ENCODE measurements at regions not wholly inside any gene's neighbourhood (a gene's known extent, or its start where the extent isn't known, plus 50 kb on each side); places are given as distances from the start of the nearest gene placed in this dataset.

- H4K20me1 ChIP-seq (ENCODE audit: insufficient read depth), result no peaks in the 10 kb centered on the region
- no peaks in the 10 kb centered on the region for H3K4me1 ChIP-seq (ENCODE audit: control insufficient read depth in 1 of 2, insufficient read depth in 2 of 2, low read length in 2 of 2)
- H3K4me2 ChIP-seq (ENCODE audit: low read length), result no peak overlapping the region
- peaks cover 10 to 15% of the 10 kb centered on the region in 2 experiments; a peak in 2 of 4 replicates for H3K9me3 ChIP-seq (ENCODE audit: control insufficient read depth in 1 of 2, insufficient read depth in 1 of 2, low read depth in 1 of 2, low read length in 2 of 2)
- no peaks in the 10 kb centered on the region for H3K9me2 ChIP-seq (ENCODE audit: insufficient read depth)
- ChIA-PET RAD21 (ENCODE audit: low non-redundant PET in 1 of 2, low total read pairs in 2 of 2, uncharacterized antibody in 2 of 2, unreplicated experiment in 2 of 2) (no interaction called here), CTCF (no interaction called here), POLR2A (no interaction called here)
- no peak overlapping the region for H3K9ac ChIP-seq (ENCODE audit: low read length)
- H3K27me3 ChIP-seq (ENCODE audit: insufficient read depth, low read length), result no peaks in the 10 kb centered on the region
- no peak overlapping the region for H2AFZ ChIP-seq (ENCODE audit: low read depth, low read length, poor library complexity, severe bottlenecking)
- TF ChIP-seq FOSL1 (IDR thresholded peaks at IDR 0.05; ENCODE audit: low read depth) (no peak), EGR1 (IDR thresholded peaks at IDR 0.05; ENCODE audit: low read depth) (no peak), REST (IDR thresholded peaks at IDR 0.05; ENCODE audit: low read depth) (no peak), SIN3A (IDR thresholded peaks at IDR 0.05; ENCODE audit: low read depth) (no peak), YY1 (IDR thresholded peaks at IDR 0.05; ENCODE audit: extremely low read depth, insufficient replicate concordance, low read depth, low read length) (no peak), TCF7L2 (IDR thresholded peaks at IDR 0.05; ENCODE audit: borderline replicate concordance, extremely low read depth, insufficient read depth, insufficient read length) (no peak), POLR2A (IDR thresholded peaks at IDR 0.05; ENCODE audit: borderline replicate concordance, extremely low read depth, insufficient read depth, insufficient read length) (no peak), EZH2phosphoT487 (IDR thresholded peaks at IDR 0.05; ENCODE audit: borderline replicate concordance) (no peak), SRF (IDR thresholded peaks at IDR 0.05; ENCODE audit: low read depth) (no peak), MAX (IDR thresholded peaks at IDR 0.05) (no peak), ZBTB33 (IDR thresholded peaks at IDR 0.05; ENCODE audit: extremely low read depth, insufficient replicate concordance, low read length) (no peak)
- no peaks in the 10 kb centered on the region for H3K36me3 ChIP-seq (ENCODE audit: control insufficient read depth in 1 of 2, insufficient read depth in 2 of 2, low read length in 2 of 2)
- no peak overlapping the region for H3K27ac ChIP-seq (ENCODE audit: low read depth, low read length)
- intact Hi-C loops (cut with micrococcal nuclease), result no loop called here
- ATAC-seq (no peak), DNase-seq (ENCODE audit: low read depth, low spot score) (no peak)
- no peak overlapping the region for H3K4me3 ChIP-seq (replicated peaks in 1 of 2; ENCODE audit: low read depth in 1 of 2, low read length in 2 of 2)
- H3K79me2 ChIP-seq (ENCODE audit: insufficient read depth, low read length), result no peaks in the 10 kb centered on the region
- no TSS peak for BruUV-seq (replicated peaks)
Measured at GRCh38 chr5:8897316-8897715, 648.6 kb downstream of the SEMA5A start.
